Fibroblast of lung (primary cell): ENCODE measurements at regions not wholly inside any gene's neighbourhood (a gene's known extent, or its start where the extent isn't known, plus 50 kb on each side); places are given as distances from the start of the nearest gene placed in this dataset.

Experiments used
- DNase-seq, 2 donors: peaks; one replicate each; pipeline versions ENCODE4 v3.0.0 to v3.0.0-alpha.2; 2010; ENCODE audit warnings: low read depth in 2 of 2
- H2AFZ ChIP-seq: 2 replicates; pipeline ENCODE4 v1.5.1; 2012; ENCODE audit warnings: low read length, control low read depth, inconsistent platforms
- H3K27ac ChIP-seq: 2 replicates; pipeline ENCODE4 v1.5.1; 2011; ENCODE audit warnings: low read length, control low read depth; ENCODE audit not compliant: insufficient read depth
- H3K27me3 ChIP-seq: 2 replicates; pipeline ENCODE4 v1.5.1; 2011; ENCODE audit warnings: mild to moderate bottlenecking, low read length; ENCODE audit not compliant: control insufficient read depth, insufficient read depth
- H3K36me3 ChIP-seq: 2 replicates; pipeline ENCODE4 v1.5.1; 2011; ENCODE audit warnings: low read length; ENCODE audit not compliant: control insufficient read depth, insufficient read depth
- H3K4me1 ChIP-seq: 2 replicates; pipeline ENCODE4 v1.5.1; 2011; ENCODE audit warnings: low read length; ENCODE audit not compliant: control insufficient read depth, insufficient read depth; ENCODE audit errors: extremely low read depth
- H3K4me2 ChIP-seq: 2 replicates; pipeline ENCODE4 v1.5.1; 2011; ENCODE audit warnings: low read length, control low read depth; ENCODE audit not compliant: insufficient read depth; ENCODE audit errors: extremely low read depth
- H3K4me3 ChIP-seq, 4 experiments: fragments of 200-600 bp in 1 of 4; sonication (generic) in 1 of 4; replicated peaks in 1 of 4; 2 replicates each; pipeline ENCODE4 v1.5.1; 2011 to 2016; ENCODE audit warnings: low read length in 4 of 4, low read depth in 3 of 4, mild to moderate bottlenecking in 3 of 4, control low read depth in 2 of 4, inconsistent platforms in 1 of 4, mixed read lengths in 1 of 4; ENCODE audit not compliant: insufficient read depth in 1 of 4; ENCODE audit errors: control extremely low read depth in 1 of 4
- H3K79me2 ChIP-seq: 2 replicates; pipeline ENCODE4 v1.5.1; 2012; ENCODE audit warnings: mild to moderate bottlenecking, low read length, inconsistent platforms; ENCODE audit not compliant: control insufficient read depth, insufficient read depth
- H3K9ac ChIP-seq: 2 replicates; pipeline ENCODE4 v1.5.1; 2011; ENCODE audit warnings: mild to moderate bottlenecking, low read length, control low read depth; ENCODE audit not compliant: insufficient read depth
- H3K9me3 ChIP-seq: 2 replicates; pipeline ENCODE4 v1.5.1; 2012; ENCODE audit warnings: low read depth, low read length; ENCODE audit not compliant: control insufficient read depth, insufficient read depth
- H4K20me1 ChIP-seq: 2 replicates; pipeline ENCODE4 v1.5.1; 2011; ENCODE audit warnings: low read length; ENCODE audit not compliant: control insufficient read depth, insufficient read depth; ENCODE audit errors: extremely low read depth
- EZH2 ChIP-seq: IDR thresholded peaks from 2 replicates; pipeline ENCODE4 v1.5.1; 2012; ENCODE audit warnings: low read length, control low read depth, mild to moderate bottlenecking; ENCODE audit errors: missing control alignments
- TF ChIP-seq, protein P1 (sequence below), 2 donors: IDR thresholded peaks in 1 of 2; conservative IDR thresholded peaks in 1 of 2; 1 replicate in 1 of 2; 2 replicates in 1 of 2; pipeline ENCODE4 v1.5.1; 2011 to 2012; ENCODE audit warnings: low read length in 2 of 2, control low read depth in 1 of 2, inconsistent platforms in 1 of 2, low read depth in 1 of 2, mild to moderate bottlenecking in 1 of 2

DNA sequence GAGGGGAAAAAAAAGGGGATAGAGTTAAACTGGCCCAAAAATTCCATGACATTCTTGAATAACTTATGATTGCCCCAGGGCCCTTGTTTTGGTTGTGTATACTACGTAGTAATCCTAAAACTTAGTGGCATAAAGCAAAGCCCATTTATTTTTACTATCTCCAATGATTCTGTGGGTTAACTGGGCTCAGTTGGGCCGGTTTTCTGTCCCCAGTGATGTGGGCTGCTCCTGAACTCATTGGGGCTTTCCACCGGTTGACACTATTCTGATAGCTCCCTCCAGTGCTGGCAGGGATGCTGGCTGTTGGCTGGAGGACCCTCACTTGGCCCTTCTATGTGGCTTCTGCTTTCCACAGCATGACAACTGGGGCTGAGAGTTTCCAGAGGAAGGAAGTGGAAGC, 60.0 kb upstream of the TGIF1 start:
- H3K79me2 ChIP-seq, result no peaks in the 10 kb centered on the region
- no peak overlapping the region for H2AFZ ChIP-seq
- no peak for TF ChIP-seq EZH2
- TF ChIP-seq, protein P1, sequence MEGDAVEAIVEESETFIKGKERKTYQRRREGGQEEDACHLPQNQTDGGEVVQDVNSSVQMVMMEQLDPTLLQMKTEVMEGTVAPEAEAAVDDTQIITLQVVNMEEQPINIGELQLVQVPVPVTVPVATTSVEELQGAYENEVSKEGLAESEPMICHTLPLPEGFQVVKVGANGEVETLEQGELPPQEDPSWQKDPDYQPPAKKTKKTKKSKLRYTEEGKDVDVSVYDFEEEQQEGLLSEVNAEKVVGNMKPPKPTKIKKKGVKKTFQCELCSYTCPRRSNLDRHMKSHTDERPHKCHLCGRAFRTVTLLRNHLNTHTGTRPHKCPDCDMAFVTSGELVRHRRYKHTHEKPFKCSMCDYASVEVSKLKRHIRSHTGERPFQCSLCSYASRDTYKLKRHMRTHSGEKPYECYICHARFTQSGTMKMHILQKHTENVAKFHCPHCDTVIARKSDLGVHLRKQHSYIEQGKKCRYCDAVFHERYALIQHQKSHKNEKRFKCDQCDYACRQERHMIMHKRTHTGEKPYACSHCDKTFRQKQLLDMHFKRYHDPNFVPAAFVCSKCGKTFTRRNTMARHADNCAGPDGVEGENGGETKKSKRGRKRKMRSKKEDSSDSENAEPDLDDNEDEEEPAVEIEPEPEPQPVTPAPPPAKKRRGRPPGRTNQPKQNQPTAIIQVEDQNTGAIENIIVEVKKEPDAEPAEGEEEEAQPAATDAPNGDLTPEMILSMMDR (conservative IDR thresholded peaks at IDR 0.05 in 1 of 2, IDR thresholded peaks at IDR 0.05 in 1 of 2; ENCODE audit: low read depth in 1 of 2, low read length in 2 of 2), result no peak
- no peaks in the 10 kb centered on the region for H3K4me1 ChIP-seq
- H3K27me3 ChIP-seq, result no peaks in the 10 kb centered on the region
- H3K27ac ChIP-seq, result no peak overlapping the region
- H3K9me3 ChIP-seq, result no peaks in the 10 kb centered on the region
- no peak for DNase-seq
- H4K20me1 ChIP-seq, result no peaks in the 10 kb centered on the region
- H3K9ac ChIP-seq, result no peak overlapping the region
- no peaks in the 10 kb centered on the region for H3K36me3 ChIP-seq
- no peak overlapping the region for H3K4me2 ChIP-seq
- no peak overlapping the region for H3K4me3 ChIP-seq

DNA sequence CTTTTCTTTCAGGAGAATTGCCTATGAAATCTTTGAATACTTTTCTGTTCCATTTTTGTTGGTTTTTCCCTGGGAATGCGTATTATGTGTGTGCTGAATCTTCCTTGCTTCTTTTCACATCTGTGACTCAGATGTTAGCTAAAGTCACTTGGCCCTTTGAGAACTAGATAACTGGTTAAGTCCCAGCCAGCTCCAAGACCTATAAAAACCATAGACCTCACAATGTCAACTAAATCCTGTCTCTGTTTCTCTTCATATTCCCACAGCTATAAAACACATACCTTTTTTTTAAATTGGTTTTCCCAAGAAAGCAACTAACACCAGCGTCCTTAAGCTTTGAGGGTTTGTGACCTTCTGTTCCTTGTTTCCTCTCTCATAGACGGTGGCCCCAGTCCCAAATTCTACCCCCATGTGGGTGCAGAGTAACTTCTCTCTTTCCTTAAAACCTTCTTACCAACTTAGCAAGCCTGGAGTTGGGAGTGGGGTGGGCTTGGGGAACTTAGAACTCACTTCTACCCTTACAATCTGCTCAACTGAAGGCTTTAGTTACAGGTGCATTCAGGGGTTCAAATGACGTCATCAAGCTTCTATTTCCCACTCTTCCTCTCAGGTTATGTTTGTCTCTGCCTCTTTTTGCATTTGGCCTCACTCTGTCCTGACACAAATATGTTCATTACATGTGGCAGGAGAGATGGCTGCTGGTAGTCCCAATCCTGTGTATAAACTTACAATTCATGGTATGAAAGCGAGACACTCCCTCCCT, 58.1 kb upstream of the TGIF1 start:
- Histone ChIP-seq H3K9me3 (no peaks in the 10 kb centered on the region), H3K4me2 (no peak overlapping the region), H3K79me2 (no peaks in the 10 kb centered on the region), H2AFZ (no peak overlapping the region), H3K4me3 (no peak overlapping the region), H3K9ac (no peak overlapping the region), H4K20me1 (no peaks in the 10 kb centered on the region), H3K36me3 (no peaks in the 10 kb centered on the region), H3K4me1 (no peaks in the 10 kb centered on the region), H3K27ac (no peak overlapping the region), H3K27me3 (no peaks in the 10 kb centered on the region)
- DNase-seq, result no peak
- no peak for TF ChIP-seq EZH2
- TF ChIP-seq, protein P1 (conservative IDR thresholded peaks at IDR 0.05 in 1 of 2, IDR thresholded peaks at IDR 0.05 in 1 of 2; ENCODE audit: low read depth in 1 of 2, low read length in 2 of 2), result no peak

DNA sequence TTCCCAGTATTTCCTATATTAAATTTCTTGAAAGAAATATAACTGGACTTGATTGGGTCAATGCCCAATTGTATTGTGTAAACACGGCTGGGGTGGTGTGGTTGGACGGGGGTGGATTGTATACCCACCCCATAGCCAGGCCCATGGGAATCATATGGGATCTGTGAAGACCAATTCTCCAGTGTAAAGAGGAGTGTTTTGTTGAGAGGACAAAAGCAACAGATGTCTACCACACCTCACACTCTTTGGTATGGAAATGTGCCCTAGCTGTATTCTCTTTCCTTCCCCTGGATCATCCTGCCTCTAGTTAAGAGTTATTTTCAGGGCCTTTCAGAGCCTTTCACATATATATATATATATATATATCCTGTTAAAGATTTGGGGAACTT, 57.5 kb upstream of the TGIF1 start:
- H2AFZ ChIP-seq, result no peak overlapping the region
- no peak overlapping the region for H3K4me3 ChIP-seq
- TF ChIP-seq, protein P1 (conservative IDR thresholded peaks at IDR 0.05 in 1 of 2, IDR thresholded peaks at IDR 0.05 in 1 of 2; ENCODE audit: low read depth in 1 of 2, low read length in 2 of 2), result no peak
- TF ChIP-seq EZH2, result no peak
- H3K4me2 ChIP-seq, result no peak overlapping the region
- H3K27ac ChIP-seq, result no peak overlapping the region
- no peaks in the 10 kb centered on the region for H3K36me3 ChIP-seq
- no peaks in the 10 kb centered on the region for H3K4me1 ChIP-seq
- DNase-seq, result no peak
- no peaks in the 10 kb centered on the region for H3K27me3 ChIP-seq
- no peaks in the 10 kb centered on the region for H3K79me2 ChIP-seq
- H3K9ac ChIP-seq, result no peak overlapping the region
- H4K20me1 ChIP-seq, result no peaks in the 10 kb centered on the region
- no peaks in the 10 kb centered on the region for H3K9me3 ChIP-seq
